K562 (cell line): ENCODE measurements at regions not wholly inside any gene's neighbourhood (a gene's known extent, or its start where the extent isn't known, plus 50 kb on each side); places are given as distances from the start of the nearest gene placed in this dataset.

Experiments used
- CHD4 ChIP-seq: fragments of 200-600 bp; sonication (generic); IDR thresholded peaks from 3 replicates; pipeline ENCODE4 v1.6.1; 2012; ENCODE audit warnings: low read depth, mild to moderate bottlenecking, mixed read lengths, low read length, inconsistent platforms; ENCODE audit not compliant: insufficient read depth, insufficient replicate concordance, poor library complexity, severe bottlenecking
- CREB3L1 ChIP-seq: fragments of 450-650 bp; IDR thresholded peaks from 2 replicates; pipeline ENCODE4 v1.6.1; 2014; ENCODE audit warnings: low read depth, mild to moderate bottlenecking, moderate library complexity, borderline replicate concordance
- FOXP1 ChIP-seq: sonication (generic); formaldehyde crosslinking; IDR thresholded peaks from 2 replicates; pipeline ENCODE4 v1.8.0; 2022; ENCODE audit warnings: mild to moderate bottlenecking, missing genetic modification reagents
- GATAD2B ChIP-seq: fragments of 450-650 bp; IDR thresholded peaks from 2 replicates; pipeline ENCODE4 v1.6.1; 2017; ENCODE audit warnings: mild to moderate bottlenecking, borderline replicate concordance
- KLF6 ChIP-seq: fragments of 250-450 bp; sonication (Bioruptor Pico); IDR thresholded peaks from 2 replicates; pipeline ENCODE4 v1.4.0; 2020; ENCODE audit warnings: mild to moderate bottlenecking, moderate library complexity, borderline replicate concordance
- MXI1 ChIP-seq: IDR thresholded peaks from 2 replicates; pipeline ENCODE4 v1.6.1; 2011; ENCODE audit warnings: low read depth, mild to moderate bottlenecking, improper control_type of control experiment, low read length
- POLR2A ChIP-seq: fragments of 450-650 bp; conservative IDR thresholded peaks from 2 replicates; pipeline ENCODE4 v1.6.1; 2016
- POLR2AphosphoS5 ChIP-seq: IDR thresholded peaks from 2 replicates; pipeline ENCODE4 v1.6.1; 2011; ENCODE audit warnings: mild to moderate bottlenecking, low read depth, low read length, moderate library complexity; ENCODE audit not compliant: control insufficient read depth, insufficient read depth
- RAD21 ChIP-seq, 2 experiments: fragments of 250-450 bp in 1 of 2; fragments of 450-650 bp in 1 of 2; sonication (Bioruptor Pico) in 1 of 2; formaldehyde crosslinking in 1 of 2; IDR thresholded peaks in 1 of 2; conservative IDR thresholded peaks in 1 of 2; 2 replicates each; pipeline versions ENCODE4 v1.4.0 to v1.8.0; 2020 to 2022; ENCODE audit warnings: mild to moderate bottlenecking in 2 of 2, moderate library complexity in 1 of 2
- RFX7 ChIP-seq: fragments of 250-450 bp; sonication (Bioruptor Pico); IDR thresholded peaks from 2 replicates; pipeline ENCODE4 v1.5.1; 2021; ENCODE audit warnings: mild to moderate bottlenecking
- TAF1 ChIP-seq: IDR thresholded peaks from 2 replicates; pipeline ENCODE4 v1.6.1; 2011; ENCODE audit warnings: mild to moderate bottlenecking, low read length, moderate library complexity; ENCODE audit not compliant: insufficient read depth, control insufficient read depth, severe bottlenecking; ENCODE audit errors: extremely low read depth
- ZNF347 ChIP-seq: fragments of 450-650 bp; formaldehyde crosslinking; IDR thresholded peaks from 2 replicates; pipeline ENCODE4 v1.4.0; 2020; ENCODE audit warnings: low read depth, mild to moderate bottlenecking, moderate library complexity
- TF ChIP-seq, protein P1 (sequence below), 3 experiments: IDR thresholded peaks in 2 of 3; conservative IDR thresholded peaks in 1 of 3; 2 replicates each; pipeline ENCODE4 v1.5.1; 2011 to 2012; ENCODE audit warnings: low read length in 3 of 3, mild to moderate bottlenecking in 3 of 3, control low read depth in 2 of 3, improper control_type of control experiment in 1 of 3, inconsistent platforms in 1 of 3, low read depth in 1 of 3, mixed read lengths in 1 of 3, moderate library complexity in 1 of 3; ENCODE audit not compliant: insufficient read depth in 2 of 3
- TF ChIP-seq, protein P2 (sequence below): conservative IDR thresholded peaks from 2 replicates; pipeline ENCODE4 v1.6.1; 2011; ENCODE audit warnings: low read depth, mild to moderate bottlenecking, low read length; ENCODE audit not compliant: control insufficient read depth

DNA sequence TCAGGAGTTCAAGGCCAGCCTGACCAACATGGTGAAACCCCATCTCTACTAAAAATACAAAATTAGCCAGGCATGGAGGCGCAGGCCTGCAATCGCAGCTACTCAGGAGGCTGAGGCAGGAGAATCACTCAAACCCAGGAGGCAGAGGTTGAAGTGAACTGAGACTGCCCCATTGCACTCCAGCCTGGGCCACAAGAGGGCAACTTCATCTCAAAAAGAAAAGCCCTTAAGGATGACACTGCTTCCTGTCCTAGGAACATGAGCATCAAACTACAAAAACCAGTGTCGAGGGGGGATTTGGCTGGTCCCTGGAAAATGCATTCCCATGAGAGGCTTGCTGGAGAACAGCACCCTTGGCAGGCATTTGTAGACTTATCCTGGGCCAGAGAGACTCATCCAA, 449.5 kb upstream of the PSMD7 start:
- TF ChIP-seq CREB3L1 (no peak), GATAD2B (no peak), FOXP1 (CRISPR knock-in tag) (no peak), KLF6 (no peak), TAF1 (no peak), RFX7 (CRISPR knock-in tag) (no peak), POLR2A (no peak), ZNF347 (CRISPR knock-in tag) (no peak), RAD21 (CRISPR knock-in tag; conservative IDR thresholded peaks at IDR 0.05 in 1 of 2, IDR thresholded peaks at IDR 0.05 in 1 of 2) (no peak), CHD4 (no peak), MXI1 (no peak), POLR2AphosphoS5 (no peak)
- TF ChIP-seq, protein P1, sequence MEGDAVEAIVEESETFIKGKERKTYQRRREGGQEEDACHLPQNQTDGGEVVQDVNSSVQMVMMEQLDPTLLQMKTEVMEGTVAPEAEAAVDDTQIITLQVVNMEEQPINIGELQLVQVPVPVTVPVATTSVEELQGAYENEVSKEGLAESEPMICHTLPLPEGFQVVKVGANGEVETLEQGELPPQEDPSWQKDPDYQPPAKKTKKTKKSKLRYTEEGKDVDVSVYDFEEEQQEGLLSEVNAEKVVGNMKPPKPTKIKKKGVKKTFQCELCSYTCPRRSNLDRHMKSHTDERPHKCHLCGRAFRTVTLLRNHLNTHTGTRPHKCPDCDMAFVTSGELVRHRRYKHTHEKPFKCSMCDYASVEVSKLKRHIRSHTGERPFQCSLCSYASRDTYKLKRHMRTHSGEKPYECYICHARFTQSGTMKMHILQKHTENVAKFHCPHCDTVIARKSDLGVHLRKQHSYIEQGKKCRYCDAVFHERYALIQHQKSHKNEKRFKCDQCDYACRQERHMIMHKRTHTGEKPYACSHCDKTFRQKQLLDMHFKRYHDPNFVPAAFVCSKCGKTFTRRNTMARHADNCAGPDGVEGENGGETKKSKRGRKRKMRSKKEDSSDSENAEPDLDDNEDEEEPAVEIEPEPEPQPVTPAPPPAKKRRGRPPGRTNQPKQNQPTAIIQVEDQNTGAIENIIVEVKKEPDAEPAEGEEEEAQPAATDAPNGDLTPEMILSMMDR (IDR thresholded peaks at IDR 0.05 in 2 of 3, conservative IDR thresholded peaks at IDR 0.05 in 1 of 3; ENCODE audit: insufficient read depth in 2 of 3, low read depth in 1 of 3, low read length in 3 of 3): no peak
- TF ChIP-seq, protein P2, sequence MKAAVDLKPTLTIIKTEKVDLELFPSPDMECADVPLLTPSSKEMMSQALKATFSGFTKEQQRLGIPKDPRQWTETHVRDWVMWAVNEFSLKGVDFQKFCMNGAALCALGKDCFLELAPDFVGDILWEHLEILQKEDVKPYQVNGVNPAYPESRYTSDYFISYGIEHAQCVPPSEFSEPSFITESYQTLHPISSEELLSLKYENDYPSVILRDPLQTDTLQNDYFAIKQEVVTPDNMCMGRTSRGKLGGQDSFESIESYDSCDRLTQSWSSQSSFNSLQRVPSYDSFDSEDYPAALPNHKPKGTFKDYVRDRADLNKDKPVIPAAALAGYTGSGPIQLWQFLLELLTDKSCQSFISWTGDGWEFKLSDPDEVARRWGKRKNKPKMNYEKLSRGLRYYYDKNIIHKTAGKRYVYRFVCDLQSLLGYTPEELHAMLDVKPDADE: no peak
